GM18867 (cell line): ENCODE measurements at regions not wholly inside any gene's neighbourhood (a gene's known extent, or its start where the extent isn't known, plus 50 kb on each side); places are given as distances from the start of the nearest gene placed in this dataset.
A peak's percentile ranks its signal among the peaks of the same experiment; 100 is the strongest.
"Not testable (repeated sequence)": the region's sequence is repeated elsewhere in the genome, so short reads cannot be mapped to it uniquely, and the experiment has no call there.

Experiments
- ATAC-seq: cut with Tn5 transposase; IDR thresholded peaks from one replicate; pipeline ENCODE4 v1.9.1; 2021; ENCODE audit warnings: mild to moderate bottlenecking, moderate library complexity; ENCODE audit not compliant: unreplicated experiment

GRCh38 chr17:26881195-26881594 is 412.7 kb upstream of the WSB1 start:
- not testable (repeated sequence) for ATAC-seq

GRCh38 chr17:26882097-26882761 is 411.7 kb upstream of the WSB1 start:
- ATAC-seq = peak; percentile 69

- ATAC-seq = not testable (repeated sequence)
Observed at GRCh38 chr17:26883878-26884740, 409.8 kb upstream of the WSB1 start.

GRCh38 chr17:26884741-26885059 is 409.2 kb upstream of the WSB1 start:
- not testable (repeated sequence) for ATAC-seq

GRCh38 chr17:26885244-26885970 is 408.5 kb upstream of the WSB1 start:
- ATAC-seq = not testable (repeated sequence)
